ENCODE measurements at regions not wholly inside any gene's neighbourhood (a gene's known extent, or its start where the extent isn't known, plus 50 kb on each side); places are given as distances from the start of the nearest gene placed in this dataset.

- TF ChIP-seq, protein P1, sequence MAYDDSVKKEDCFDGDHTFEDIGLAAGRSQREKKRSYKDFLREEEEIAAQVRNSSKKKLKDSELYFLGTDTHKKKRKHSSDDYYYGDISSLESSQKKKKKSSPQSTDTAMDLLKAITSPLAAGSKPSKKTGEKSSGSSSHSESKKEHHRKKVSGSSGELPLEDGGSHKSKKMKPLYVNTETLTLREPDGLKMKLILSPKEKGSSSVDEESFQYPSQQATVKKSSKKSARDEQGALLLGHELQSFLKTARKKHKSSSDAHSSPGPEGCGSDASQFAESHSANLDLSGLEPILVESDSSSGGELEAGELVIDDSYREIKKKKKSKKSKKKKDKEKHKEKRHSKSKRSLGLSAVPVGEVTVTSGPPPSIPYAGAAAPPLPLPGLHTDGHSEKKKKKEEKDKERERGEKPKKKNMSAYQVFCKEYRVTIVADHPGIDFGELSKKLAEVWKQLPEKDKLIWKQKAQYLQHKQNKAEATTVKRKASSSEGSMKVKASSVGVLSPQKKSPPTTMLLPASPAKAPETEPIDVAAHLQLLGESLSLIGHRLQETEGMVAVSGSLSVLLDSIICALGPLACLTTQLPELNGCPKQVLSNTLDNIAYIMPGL (CRISPR knock-in tag; IDR thresholded peaks at IDR 0.05; ENCODE audit: borderline replicate concordance) = no peak
- TF ChIP-seq NFE2L2 (conservative IDR thresholded peaks at IDR 0.05; ENCODE audit: low read length) (no peak), NR3C1 (IDR thresholded peaks at IDR 0.05) (no peak), KDM1A (IDR thresholded peaks at IDR 0.05; ENCODE audit: low read depth) (no peak)
Observed at GRCh38 chr15:38090223-38090622, 155.8 kb downstream of the TMCO5A start (continued).

DNA sequence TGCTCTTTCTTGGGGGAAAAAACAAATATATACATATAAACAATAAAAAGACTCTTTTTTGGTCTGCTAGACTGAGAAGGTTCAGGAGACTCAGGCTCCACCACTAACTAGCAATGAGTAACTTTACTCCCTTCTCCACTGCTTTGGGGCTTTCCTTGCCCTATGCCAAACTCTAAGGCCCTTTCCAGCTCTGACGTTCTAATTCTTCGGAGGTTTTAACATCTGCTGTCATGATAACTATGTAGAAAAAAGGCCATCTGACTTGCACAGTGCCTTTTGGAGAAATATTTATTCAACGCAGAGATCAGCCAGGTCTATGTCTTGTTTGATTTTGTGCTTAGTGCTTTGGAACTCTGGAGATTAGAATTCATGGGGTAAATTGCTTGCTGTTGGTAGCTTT, 156.2 kb downstream of the TMCO5A start:
- no peak overlapping the region for H3K4me3 ChIP-seq
- H3K4me1 ChIP-seq = no peaks in the 10 kb centered on the region
- H3K4me2 ChIP-seq = no peak overlapping the region
- DNase-seq (ENCODE audit: low read depth in 1 of 2, low spot score in 1 of 2) (no peak), ATAC-seq (no peak), FAIRE-seq (no peak)
- no peak overlapping the region for H3K27ac ChIP-seq
- no peak for TF ChIP-seq RFX5 (IDR thresholded peaks at IDR 0.05)
- no peak for TF ChIP-seq ATOH8 (CRISPR knock-in tag; IDR thresholded peaks at IDR 0.05; ENCODE audit: low read depth)
- no peak for TF ChIP-seq ZSCAN20 (CRISPR knock-in tag; IDR thresholded peaks at IDR 0.05)
- no peak for TF ChIP-seq HOXB5 (CRISPR knock-in tag; IDR thresholded peaks at IDR 0.05)
- no peak for TF ChIP-seq EHF (CRISPR knock-in tag; IDR thresholded peaks at IDR 0.05)
- no peak for TF ChIP-seq HDAC2 (IDR thresholded peaks at IDR 0.05)
- no peak for TF ChIP-seq RNF2 (IDR thresholded peaks at IDR 0.05; ENCODE audit: borderline replicate concordance, low read depth)
- TF ChIP-seq SREBF2 (IDR thresholded peaks at IDR 0.05) = no peak
- no peak for TF ChIP-seq POLR2AphosphoS2 (conservative IDR thresholded peaks at IDR 0.05; ENCODE audit: low read length)
- no peak for TF ChIP-seq FOSB (CRISPR knock-in tag; IDR thresholded peaks at IDR 0.05)
- no peak for TF ChIP-seq CBX2 (IDR thresholded peaks at IDR 0.05; ENCODE audit: borderline replicate concordance, low read depth)
- no peak for TF ChIP-seq ESRRA (IDR thresholded peaks at IDR 0.05; ENCODE audit: borderline replicate concordance, low read length)
- TF ChIP-seq KDM1A (IDR thresholded peaks at IDR 0.05; ENCODE audit: low read depth) = no peak
- TF ChIP-seq SMC3 (IDR thresholded peaks at IDR 0.05) = no peak
- POLR2A ChIA-PET = no interaction called here
- no peaks in the 10 kb centered on the region for H3K9me3 ChIP-seq
- CTCF ChIA-PET = no interaction called here
- WGBS (ENCODE audit: missing lambda C conversion rate) = 73% methylated on average over 3 of the region's 3 CpGs

GRCh38 chr15:38091078-38091645, 156.7 kb downstream of the TMCO5A start:
- ChIA-PET POLR2A (no interaction called here), CTCF (no interaction called here)
- no peaks in the 10 kb centered on the region for H3K9me3 ChIP-seq
- H3K4me3 ChIP-seq = no peak overlapping the region
- H3K27ac ChIP-seq = no peak overlapping the region
- ATAC-seq = no peak
- no peak overlapping the region for H3K4me2 ChIP-seq
- no peaks in the 10 kb centered on the region for H3K4me1 ChIP-seq
- no peak for DNase-seq (ENCODE audit: low read depth in 1 of 2, low spot score in 1 of 2)
- FAIRE-seq = no peak
- 82% methylated on average over 3 of the region's 3 CpGs for WGBS (ENCODE audit: missing lambda C conversion rate)
- no peak for TF ChIP-seq FOXS1 (CRISPR knock-in tag; IDR thresholded peaks at IDR 0.05)
- no peak for TF ChIP-seq REST (IDR thresholded peaks at IDR 0.05)
- no peak for TF ChIP-seq FOSB (CRISPR knock-in tag; IDR thresholded peaks at IDR 0.05)
- no peak for TF ChIP-seq NFE2L2 (conservative IDR thresholded peaks at IDR 0.05; ENCODE audit: low read length)
- no peak for TF ChIP-seq E2F6 (IDR thresholded peaks at IDR 0.05; ENCODE audit: borderline replicate concordance, low read depth)
- no peak for TF ChIP-seq CBX8 (IDR thresholded peaks at IDR 0.05)
- no peak for TF ChIP-seq ZC3H11A (IDR thresholded peaks at IDR 0.05)
- TF ChIP-seq RCOR1 (IDR thresholded peaks at IDR 0.05; ENCODE audit: low read depth, low read length) = no peak
- TF ChIP-seq CTCF (IDR thresholded peaks at IDR 0.05) = no peak
- no peak for TF ChIP-seq BCL3 (IDR thresholded peaks at IDR 0.05)
- TF ChIP-seq CEBPB (IDR thresholded peaks at IDR 0.05) = no peak
- no peak for TF ChIP-seq CHD2 (IDR thresholded peaks at IDR 0.05; ENCODE audit: low read length, partially characterized antibody)
- TF ChIP-seq TP53 (CRISPR knock-in tag; IDR thresholded peaks at IDR 0.05) = no peak
- no peak for TF ChIP-seq POLR2A (IDR thresholded peaks at IDR 0.05; ENCODE audit: low read length)
